WI38 (cell line): ENCODE measurements at regions not wholly inside any gene's neighbourhood (a gene's known extent, or its start where the extent isn't known, plus 50 kb on each side); places are given as distances from the start of the nearest gene placed in this dataset.

Experiments
- H3K4me3 ChIP-seq: 2 replicates; pipeline ENCODE4 v1.5.1; 2011; ENCODE audit warnings: low read depth, mild to moderate bottlenecking, control low read depth, low read length
- TF ChIP-seq, protein P1 (sequence below): IDR thresholded peaks from 2 replicates; pipeline ENCODE4 v1.5.1; 2012; ENCODE audit warnings: low read depth, mild to moderate bottlenecking, control low read depth, low read length

DNA sequence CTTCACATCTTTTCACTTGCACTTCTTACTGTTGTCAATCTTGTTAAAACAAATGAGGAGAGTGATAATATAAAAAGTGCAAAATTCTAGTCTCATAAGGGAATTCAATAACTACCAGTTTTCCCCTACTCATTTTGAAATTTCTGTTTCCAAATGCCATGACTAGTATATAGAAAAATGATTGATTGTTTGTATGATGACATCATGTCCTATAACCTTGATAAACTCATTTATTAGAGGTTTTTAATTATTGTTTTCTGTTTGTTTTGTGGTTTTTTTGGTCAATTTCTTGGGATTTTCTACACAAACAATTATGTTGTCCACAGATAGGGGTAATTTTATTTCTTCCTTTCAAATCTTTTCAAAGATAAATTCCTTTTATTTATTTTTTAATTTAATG lies 559.1 kb downstream of the TLL1 start:
- H3K4me3 ChIP-seq, result no peak overlapping the region
- TF ChIP-seq, protein P1, sequence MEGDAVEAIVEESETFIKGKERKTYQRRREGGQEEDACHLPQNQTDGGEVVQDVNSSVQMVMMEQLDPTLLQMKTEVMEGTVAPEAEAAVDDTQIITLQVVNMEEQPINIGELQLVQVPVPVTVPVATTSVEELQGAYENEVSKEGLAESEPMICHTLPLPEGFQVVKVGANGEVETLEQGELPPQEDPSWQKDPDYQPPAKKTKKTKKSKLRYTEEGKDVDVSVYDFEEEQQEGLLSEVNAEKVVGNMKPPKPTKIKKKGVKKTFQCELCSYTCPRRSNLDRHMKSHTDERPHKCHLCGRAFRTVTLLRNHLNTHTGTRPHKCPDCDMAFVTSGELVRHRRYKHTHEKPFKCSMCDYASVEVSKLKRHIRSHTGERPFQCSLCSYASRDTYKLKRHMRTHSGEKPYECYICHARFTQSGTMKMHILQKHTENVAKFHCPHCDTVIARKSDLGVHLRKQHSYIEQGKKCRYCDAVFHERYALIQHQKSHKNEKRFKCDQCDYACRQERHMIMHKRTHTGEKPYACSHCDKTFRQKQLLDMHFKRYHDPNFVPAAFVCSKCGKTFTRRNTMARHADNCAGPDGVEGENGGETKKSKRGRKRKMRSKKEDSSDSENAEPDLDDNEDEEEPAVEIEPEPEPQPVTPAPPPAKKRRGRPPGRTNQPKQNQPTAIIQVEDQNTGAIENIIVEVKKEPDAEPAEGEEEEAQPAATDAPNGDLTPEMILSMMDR, result no peak

DNA sequence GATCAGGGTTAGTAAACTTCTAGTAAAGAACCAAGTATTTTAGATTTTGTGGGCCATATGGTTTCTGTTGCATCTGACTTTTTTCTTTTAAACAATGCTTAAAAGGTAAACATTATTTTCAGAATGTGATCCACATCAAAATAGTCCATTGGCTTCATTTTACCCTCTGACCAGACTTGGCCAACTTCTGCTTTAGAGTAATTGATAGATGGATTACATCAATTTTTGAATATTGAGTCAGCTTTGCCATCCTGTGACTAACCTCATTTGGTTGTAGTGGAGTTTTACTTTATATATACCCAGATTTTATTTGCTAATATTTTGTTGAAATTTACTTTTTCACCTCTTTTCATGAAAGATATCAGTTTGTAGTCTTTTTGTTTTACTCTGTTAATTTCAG lies 559.8 kb downstream of the TLL1 start:
- H3K4me3 ChIP-seq, result no peak overlapping the region
- TF ChIP-seq, protein P1, result no peak

DNA sequence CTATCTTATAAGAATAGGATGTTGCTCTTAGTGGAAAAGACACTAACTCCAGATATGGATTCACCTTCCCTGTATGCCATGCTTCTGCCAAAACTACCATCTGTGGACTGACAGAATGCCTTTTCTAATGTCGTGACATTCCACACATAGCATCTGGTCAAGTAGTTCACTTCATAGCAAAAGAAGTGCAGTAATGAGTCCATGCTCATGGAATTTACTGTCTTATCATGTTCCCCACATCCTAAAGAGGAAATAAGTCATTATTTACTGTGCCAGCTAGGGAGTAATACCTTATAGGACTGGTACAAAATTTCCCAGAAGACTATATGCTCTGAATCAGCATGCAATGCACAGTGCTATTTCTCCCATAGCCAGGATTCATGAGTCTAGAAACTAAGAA lies 562.4 kb downstream of the TLL1 start:
- H3K4me3 ChIP-seq, result no peak overlapping the region
- TF ChIP-seq, protein P1, result no peak

DNA sequence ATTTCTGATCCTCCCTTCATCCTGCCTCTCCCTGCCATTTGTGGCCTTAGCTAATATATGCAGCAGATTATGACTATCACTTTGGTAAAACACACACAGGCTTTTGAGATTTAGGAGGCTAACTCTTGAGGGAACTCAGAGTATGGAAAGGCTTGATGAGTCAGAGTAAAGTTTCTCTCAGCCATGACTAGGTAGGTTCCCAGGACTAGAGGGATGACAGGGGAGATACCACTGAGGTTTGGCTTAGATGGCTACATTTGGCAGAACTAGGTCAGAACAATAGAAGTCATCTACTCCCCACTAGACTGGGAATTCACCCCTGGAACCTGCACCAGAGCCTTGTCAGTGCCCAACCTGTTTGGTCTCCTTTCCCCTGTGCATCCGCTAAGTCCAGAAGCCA lies 585.7 kb downstream of the TLL1 start:
- TF ChIP-seq, protein P1, result no peak

DNA sequence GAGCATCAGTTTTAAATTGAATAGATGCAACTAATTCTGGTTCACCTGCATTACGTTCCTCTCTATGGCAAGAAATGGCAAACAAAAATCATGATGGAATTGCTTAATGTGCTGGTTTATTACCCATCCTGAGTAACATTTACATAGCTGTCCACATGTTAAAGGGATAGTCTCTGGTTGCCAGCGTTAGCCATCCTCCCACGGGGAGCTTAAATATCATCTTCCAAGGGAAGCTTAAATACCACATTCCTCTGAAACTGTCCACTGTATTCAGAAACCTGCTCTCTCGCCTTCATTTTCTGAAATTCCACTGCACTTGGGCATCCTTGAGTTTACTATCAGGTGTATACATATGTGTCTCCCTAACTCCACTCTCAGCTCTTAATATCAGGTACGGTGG lies 586.6 kb downstream of the TLL1 start:
- TF ChIP-seq, protein P1, result no peak
- no peak overlapping the region for H3K4me3 ChIP-seq

More for the DNA sequence above, 585.7 kb downstream of the TLL1 start:
- no peak overlapping the region for H3K4me3 ChIP-seq

DNA sequence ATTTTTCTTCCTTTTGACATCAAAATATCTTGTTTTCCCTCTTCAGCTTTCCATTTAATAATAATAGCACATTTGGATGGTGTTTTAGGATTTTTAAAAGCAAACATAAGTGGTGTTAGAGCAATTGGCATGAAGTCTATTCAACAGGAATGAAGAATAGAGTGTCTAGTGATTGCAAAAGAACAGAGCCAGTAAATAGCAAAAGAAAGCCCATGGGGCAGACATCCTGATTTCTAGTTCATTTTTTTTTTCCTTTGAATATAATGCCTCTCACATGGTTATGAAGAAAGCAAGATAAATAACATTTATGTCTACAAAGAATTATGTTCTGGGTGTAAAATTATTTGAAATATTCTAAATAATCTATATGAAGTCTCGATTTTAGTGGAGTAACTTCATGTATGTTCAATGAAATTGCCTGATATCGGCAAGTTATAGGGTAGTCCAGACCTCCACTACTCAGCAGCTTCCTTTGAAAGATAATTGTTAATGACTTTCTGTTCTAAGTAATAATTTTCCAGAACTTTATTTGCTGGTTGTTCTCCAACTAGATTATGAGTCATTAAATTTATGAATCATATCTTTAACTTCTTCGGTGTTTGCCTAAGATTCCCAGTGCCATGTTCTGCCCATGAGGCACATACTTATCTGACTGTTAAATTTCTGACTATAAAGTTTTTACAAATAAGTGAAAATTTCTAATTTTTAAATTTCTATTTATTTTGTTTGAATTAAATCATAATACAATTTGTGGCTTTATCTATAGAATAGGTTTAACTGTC lies 587.9 kb downstream of the TLL1 start:
- TF ChIP-seq, protein P1, result no peak
- no peak overlapping the region for H3K4me3 ChIP-seq

DNA sequence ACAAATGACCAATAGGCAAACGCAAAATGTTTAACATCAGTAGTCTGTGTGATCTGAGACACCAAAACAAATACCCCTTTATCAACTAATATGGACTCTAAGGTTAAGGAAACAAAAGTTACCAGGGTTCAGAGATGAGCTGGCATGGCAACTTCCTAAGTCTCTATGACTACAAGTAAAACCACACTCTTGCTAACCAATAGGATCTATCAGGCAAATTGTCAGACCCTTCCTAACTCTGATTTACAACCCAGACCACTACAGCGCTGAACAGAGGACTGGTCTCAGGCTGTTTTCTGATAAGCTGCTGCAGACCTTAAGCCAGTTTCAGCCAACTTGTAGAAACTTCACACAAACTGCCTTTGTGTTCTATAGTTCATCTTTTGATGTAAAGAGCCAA lies 608.0 kb downstream of the TLL1 start:
- TF ChIP-seq, protein P1, result no peak
- no peak overlapping the region for H3K4me3 ChIP-seq
